Activated CD4-positive, alpha-beta memory T cell treated with anti-CD3 and anti-CD28 coated beads, Interleukin-2, amount 10 ng/mL, durations not matched to agents 7 days and 5 days (primary cell): ENCODE measurements at regions not wholly inside any gene's neighbourhood (a gene's known extent, or its start where the extent isn't known, plus 50 kb on each side); places are given as distances from the start of the nearest gene placed in this dataset.

ENCODE experiments used
- CTCF ChIA-PET: fragments of 350-600 bp; sonication (Branson Sonifier 250); formaldehyde crosslinking; loops from one replicate; lab custom pipeline; 2021; ENCODE audit warnings: antibody characterized with exemption, inconsistent platforms; lab: Charles Lee
- POLR2A ChIA-PET: fragments of 350-600 bp; sonication (Branson Sonifier 250); formaldehyde crosslinking; loops from one replicate; lab custom pipeline; 2021; ENCODE audit warnings: antibody characterized with exemption; lab: Charles Lee
- DNase-seq: peaks from one replicate; pipeline ENCODE4 v3.0.0-alpha.2; 2020
- H3K27ac Mint-ChIP-seq: one replicate; pipeline ENCODE4 v1.8.0; 2021; ENCODE audit warnings: mild to moderate bottlenecking, mixed read lengths
- H3K27me3 Mint-ChIP-seq: one replicate; pipeline ENCODE4 v1.8.0; 2021; ENCODE audit warnings: mixed read lengths
- H3K36me3 Mint-ChIP-seq: one replicate; pipeline ENCODE4 v1.8.0; 2021; ENCODE audit warnings: low read depth, mixed read lengths
- H3K4me1 Mint-ChIP-seq: one replicate; pipeline ENCODE4 v1.8.0; 2021; ENCODE audit warnings: mixed read lengths
- H3K4me3 Mint-ChIP-seq: one replicate; pipeline ENCODE4 v1.8.0; 2021; ENCODE audit warnings: mild to moderate bottlenecking, mixed read lengths
- H3K9me3 Mint-ChIP-seq: one replicate; pipeline ENCODE4 v1.8.0; 2021; ENCODE audit warnings: mixed read lengths

- Mint-ChIP-seq H3K4me1 (no peaks in the 10 kb centered on the region), H3K27ac (no peak overlapping the region), H3K36me3 (no peaks in the 10 kb centered on the region), H3K9me3 (no peaks in the 10 kb centered on the region), H3K4me3 (no peak overlapping the region), H3K27me3 (no peaks in the 10 kb centered on the region)
- ChIA-PET POLR2A (no interaction called here), CTCF (no interaction called here)
- DNase-seq, result no peak
Observed at GRCh38 chr5:124466011-124466410, 280.4 kb downstream of the ZNF608 start.

- POLR2A ChIA-PET, result no interaction called here
- no peak overlapping the region for H3K27ac Mint-ChIP-seq
- H3K27me3 Mint-ChIP-seq, result no peaks in the 10 kb centered on the region
- no peaks in the 10 kb centered on the region for H3K36me3 Mint-ChIP-seq
- H3K9me3 Mint-ChIP-seq, result no peaks in the 10 kb centered on the region
- no peak for DNase-seq
- CTCF ChIA-PET, result no interaction called here
- H3K4me1 Mint-ChIP-seq, result no peaks in the 10 kb centered on the region
- H3K4me3 Mint-ChIP-seq, result no peak overlapping the region
Observed at GRCh38 chr5:124463851-124464250, 282.6 kb downstream of the ZNF608 start.

GRCh38 chr5:124462751-124463150 is 283.7 kb downstream of the ZNF608 start:
- no peaks in the 10 kb centered on the region for H3K27me3 Mint-ChIP-seq
- no peaks in the 10 kb centered on the region for H3K36me3 Mint-ChIP-seq
- ChIA-PET POLR2A (no interaction called here), CTCF (no interaction called here)
- H3K27ac Mint-ChIP-seq, result no peak overlapping the region
- H3K4me1 Mint-ChIP-seq, result no peaks in the 10 kb centered on the region
- no peak overlapping the region for H3K4me3 Mint-ChIP-seq
- no peak for DNase-seq
- H3K9me3 Mint-ChIP-seq, result no peaks in the 10 kb centered on the region

GRCh38 chr5:124461941-124462340 is 284.5 kb downstream of the ZNF608 start:
- Mint-ChIP-seq H3K4me1 (no peaks in the 10 kb centered on the region), H3K9me3 (no peaks in the 10 kb centered on the region), H3K27me3 (no peaks in the 10 kb centered on the region), H3K36me3 (no peaks in the 10 kb centered on the region), H3K4me3 (no peak overlapping the region), H3K27ac (no peak overlapping the region)
- ChIA-PET POLR2A (no interaction called here), CTCF (no interaction called here)
- DNase-seq, result no peak

GRCh38 chr5:124461157-124461556 is 285.3 kb downstream of the ZNF608 start:
- DNase-seq, result no peak
- Mint-ChIP-seq H3K4me1 (no peaks in the 10 kb centered on the region), H3K4me3 (no peak overlapping the region), H3K27me3 (no peaks in the 10 kb centered on the region), H3K36me3 (no peaks in the 10 kb centered on the region), H3K27ac (no peak overlapping the region), H3K9me3 (no peaks in the 10 kb centered on the region)
- ChIA-PET POLR2A (no interaction called here), CTCF (no interaction called here)

GRCh38 chr5:124460642-124461041 is 285.8 kb downstream of the ZNF608 start:
- Mint-ChIP-seq H3K4me1 (no peaks in the 10 kb centered on the region), H3K9me3 (no peaks in the 10 kb centered on the region), H3K27me3 (no peaks in the 10 kb centered on the region), H3K36me3 (no peaks in the 10 kb centered on the region), H3K27ac (no peak overlapping the region), H3K4me3 (no peak overlapping the region)
- ChIA-PET CTCF (no interaction called here), POLR2A (no interaction called here)
- DNase-seq, result no peak

GRCh38 chr5:124459984-124460383 is 286.5 kb downstream of the ZNF608 start:
- ChIA-PET CTCF (no interaction called here), POLR2A (no interaction called here)
- Mint-ChIP-seq H3K36me3 (no peaks in the 10 kb centered on the region), H3K27me3 (no peaks in the 10 kb centered on the region), H3K27ac (no peak overlapping the region), H3K4me3 (no peak overlapping the region), H3K4me1 (no peaks in the 10 kb centered on the region), H3K9me3 (no peaks in the 10 kb centered on the region)
- no peak for DNase-seq

- CTCF ChIA-PET, result no interaction called here
- POLR2A ChIA-PET, result no interaction called here
Observed at GRCh38 chr5:124457901-124458300, 288.5 kb downstream of the ZNF608 start.

GRCh38 chr5:124457101-124457500 is 289.3 kb downstream of the ZNF608 start:
- no peak for DNase-seq
- no peaks in the 10 kb centered on the region for H3K4me1 Mint-ChIP-seq
- ChIA-PET POLR2A (no interaction called here), CTCF (no interaction called here)
- no peak overlapping the region for H3K27ac Mint-ChIP-seq
- no peak overlapping the region for H3K4me3 Mint-ChIP-seq
- H3K36me3 Mint-ChIP-seq, result no peaks in the 10 kb centered on the region
- H3K9me3 Mint-ChIP-seq, result no peaks in the 10 kb centered on the region
- no peaks in the 10 kb centered on the region for H3K27me3 Mint-ChIP-seq

More at GRCh38 chr5:124457901-124458300, 288.5 kb downstream of the ZNF608 start:
- Mint-ChIP-seq H3K4me3 (no peak overlapping the region), H3K27me3 (no peaks in the 10 kb centered on the region), H3K9me3 (no peaks in the 10 kb centered on the region), H3K36me3 (no peaks in the 10 kb centered on the region), H3K27ac (no peak overlapping the region), H3K4me1 (no peaks in the 10 kb centered on the region)
- no peak for DNase-seq

- Mint-ChIP-seq H3K27ac (no peak overlapping the region), H3K27me3 (no peaks in the 10 kb centered on the region), H3K4me3 (no peak overlapping the region), H3K4me1 (no peaks in the 10 kb centered on the region), H3K36me3 (no peaks in the 10 kb centered on the region), H3K9me3 (no peaks in the 10 kb centered on the region)
- no peak for DNase-seq
- ChIA-PET CTCF (no interaction called here), POLR2A (no interaction called here)
Observed at GRCh38 chr5:124456249-124456648, 290.2 kb downstream of the ZNF608 start.

GRCh38 chr5:124454081-124454480 is 292.4 kb downstream of the ZNF608 start:
- ChIA-PET POLR2A (no interaction called here), CTCF (no interaction called here)
- Mint-ChIP-seq H3K4me3 (no peak overlapping the region), H3K27ac (no peak overlapping the region), H3K27me3 (no peaks in the 10 kb centered on the region), H3K36me3 (no peaks in the 10 kb centered on the region), H3K9me3 (peaks cover 2% of the 10 kb centered on the region), H3K4me1 (no peaks in the 10 kb centered on the region)
- no peak for DNase-seq

- Mint-ChIP-seq H3K9me3 (peaks cover 2% of the 10 kb centered on the region), H3K27me3 (no peaks in the 10 kb centered on the region), H3K27ac (no peak overlapping the region), H3K36me3 (no peaks in the 10 kb centered on the region), H3K4me3 (no peak overlapping the region), H3K4me1 (no peaks in the 10 kb centered on the region)
- DNase-seq, result no peak
- ChIA-PET CTCF (no interaction called here), POLR2A (no interaction called here)
Observed at GRCh38 chr5:124453221-124454051, 293.0 kb downstream of the ZNF608 start.

- no peak for DNase-seq
- Mint-ChIP-seq H3K4me1 (no peaks in the 10 kb centered on the region), H3K9me3 (peaks cover 2% of the 10 kb centered on the region), H3K36me3 (no peaks in the 10 kb centered on the region), H3K27me3 (no peaks in the 10 kb centered on the region), H3K4me3 (no peak overlapping the region), H3K27ac (no peak overlapping the region)
- CTCF ChIA-PET, result no interaction called here
- POLR2A ChIA-PET, result no interaction called here
Observed at GRCh38 chr5:124452412-124452811, 294.0 kb downstream of the ZNF608 start.

- Mint-ChIP-seq H3K4me3 (no peak overlapping the region), H3K27me3 (no peaks in the 10 kb centered on the region), H3K36me3 (no peaks in the 10 kb centered on the region), H3K9me3 (peaks cover 2% of the 10 kb centered on the region), H3K4me1 (no peaks in the 10 kb centered on the region), H3K27ac (no peak overlapping the region)
- no peak for DNase-seq
- ChIA-PET POLR2A (no interaction called here), CTCF (no interaction called here)
Observed at GRCh38 chr5:124451721-124452383, 294.6 kb downstream of the ZNF608 start.
